LNCaP clone FGC (cell line): ENCODE measurements at regions not wholly inside any gene's neighbourhood (a gene's known extent, or its start where the extent isn't known, plus 50 kb on each side); places are given as distances from the start of the nearest gene placed in this dataset.

Experiments used
- DNase-seq: peaks from one replicate; pipeline ENCODE4 v3.0.0-alpha.2; 2011; ENCODE audit warnings: low read depth
- H3K4me3 ChIP-seq: 2 replicates; pipeline ENCODE4 v1.5.1; 2011; ENCODE audit warnings: mild to moderate bottlenecking, low read depth, low read length, control low read depth
- TF ChIP-seq, protein P1 (sequence below): IDR thresholded peaks from 2 replicates; pipeline ENCODE4 v1.5.1; 2012; ENCODE audit warnings: mild to moderate bottlenecking; ENCODE audit not compliant: control insufficient read depth, insufficient read depth; ENCODE audit errors: extremely low read depth

- DNase-seq: no peak
- TF ChIP-seq, protein P1, sequence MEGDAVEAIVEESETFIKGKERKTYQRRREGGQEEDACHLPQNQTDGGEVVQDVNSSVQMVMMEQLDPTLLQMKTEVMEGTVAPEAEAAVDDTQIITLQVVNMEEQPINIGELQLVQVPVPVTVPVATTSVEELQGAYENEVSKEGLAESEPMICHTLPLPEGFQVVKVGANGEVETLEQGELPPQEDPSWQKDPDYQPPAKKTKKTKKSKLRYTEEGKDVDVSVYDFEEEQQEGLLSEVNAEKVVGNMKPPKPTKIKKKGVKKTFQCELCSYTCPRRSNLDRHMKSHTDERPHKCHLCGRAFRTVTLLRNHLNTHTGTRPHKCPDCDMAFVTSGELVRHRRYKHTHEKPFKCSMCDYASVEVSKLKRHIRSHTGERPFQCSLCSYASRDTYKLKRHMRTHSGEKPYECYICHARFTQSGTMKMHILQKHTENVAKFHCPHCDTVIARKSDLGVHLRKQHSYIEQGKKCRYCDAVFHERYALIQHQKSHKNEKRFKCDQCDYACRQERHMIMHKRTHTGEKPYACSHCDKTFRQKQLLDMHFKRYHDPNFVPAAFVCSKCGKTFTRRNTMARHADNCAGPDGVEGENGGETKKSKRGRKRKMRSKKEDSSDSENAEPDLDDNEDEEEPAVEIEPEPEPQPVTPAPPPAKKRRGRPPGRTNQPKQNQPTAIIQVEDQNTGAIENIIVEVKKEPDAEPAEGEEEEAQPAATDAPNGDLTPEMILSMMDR: no peak
- no peak overlapping the region for H3K4me3 ChIP-seq
Observed at GRCh38 chr5:58013542-58014258, 446.2 kb downstream of the PLK2 start.

- no peak for DNase-seq
- H3K4me3 ChIP-seq: no peak overlapping the region
- TF ChIP-seq, protein P1: no peak
Observed at GRCh38 chr5:58012801-58013315, 447.0 kb downstream of the PLK2 start.

GRCh38 chr5:58012102-58012501 lies 447.8 kb downstream of the PLK2 start:
- no peak for DNase-seq
- TF ChIP-seq, protein P1: no peak
- H3K4me3 ChIP-seq: no peak overlapping the region

GRCh38 chr5:58011301-58011700 lies 448.6 kb downstream of the PLK2 start:
- H3K4me3 ChIP-seq: no peak overlapping the region
- TF ChIP-seq, protein P1: no peak
- DNase-seq: no peak

DNA sequence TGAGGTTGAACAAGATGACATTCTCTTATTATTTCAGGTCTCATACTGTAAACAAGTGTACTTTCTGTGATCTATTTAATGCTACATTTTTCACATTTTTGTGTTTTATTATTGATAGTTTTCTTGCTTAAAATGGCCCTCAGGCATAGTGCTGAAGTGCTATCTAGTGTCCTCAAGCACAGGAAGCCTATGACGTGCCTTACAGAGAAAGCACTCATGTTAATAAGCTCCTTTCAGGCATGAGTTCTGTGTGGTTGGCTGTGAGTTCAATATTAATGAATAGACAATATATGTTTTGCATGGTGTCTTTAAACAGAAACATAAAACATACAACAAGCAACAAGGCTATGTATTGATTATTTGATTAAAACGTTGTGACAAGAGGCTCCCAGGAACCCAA lies 450.1 kb downstream of the PLK2 start:
- H3K4me3 ChIP-seq: no peak overlapping the region
- TF ChIP-seq, protein P1: no peak
- DNase-seq: no peak

DNA sequence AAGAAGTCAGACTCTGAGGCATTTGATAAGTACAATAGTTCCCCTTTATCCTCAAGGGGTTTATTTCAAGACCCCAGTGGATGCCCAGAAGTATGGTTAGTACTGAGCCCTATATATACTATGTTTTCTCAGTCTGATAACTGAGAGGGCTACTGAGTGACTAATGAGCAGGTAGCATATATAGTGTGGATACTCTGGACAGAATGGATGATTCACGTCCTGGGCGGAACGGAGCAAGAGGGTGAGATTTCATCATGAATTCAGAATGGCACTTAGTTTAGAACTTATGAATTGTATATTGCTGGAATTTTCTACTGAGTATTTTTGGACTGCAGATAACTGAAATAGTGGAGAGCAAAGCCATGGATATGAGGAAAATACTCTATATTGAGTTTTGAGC lies 457.6 kb downstream of the PLK2 start:
- H3K4me3 ChIP-seq: no peak overlapping the region
- TF ChIP-seq, protein P1: no peak
- DNase-seq: no peak

DNA sequence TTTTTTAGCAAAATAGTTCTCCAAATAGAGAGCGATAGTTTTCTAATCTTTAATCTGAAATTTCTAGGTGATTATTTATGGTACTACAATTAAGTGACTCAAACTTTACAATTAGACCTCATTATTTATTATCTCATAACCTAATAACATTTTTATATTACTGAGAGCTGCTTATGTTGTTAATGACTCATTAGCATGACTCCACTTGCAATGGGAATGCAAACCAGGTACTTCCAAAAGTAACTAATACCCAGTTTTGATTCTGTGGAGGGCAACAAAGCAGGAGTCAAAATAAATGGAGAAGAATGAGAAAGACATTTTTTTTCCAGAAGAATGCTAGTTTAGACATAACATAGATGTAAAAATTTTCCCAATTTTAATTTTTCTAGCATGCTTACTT lies 466.0 kb downstream of the PLK2 start:
- DNase-seq: no peak
- TF ChIP-seq, protein P1: no peak

More for the DNA sequence above, 466.0 kb downstream of the PLK2 start:
- H3K4me3 ChIP-seq: no peak overlapping the region
